ENCODE measurements at regions not wholly inside any gene's neighbourhood (a gene's known extent, or its start where the extent isn't known, plus 50 kb on each side); places are given as distances from the start of the nearest gene placed in this dataset.

DNA sequence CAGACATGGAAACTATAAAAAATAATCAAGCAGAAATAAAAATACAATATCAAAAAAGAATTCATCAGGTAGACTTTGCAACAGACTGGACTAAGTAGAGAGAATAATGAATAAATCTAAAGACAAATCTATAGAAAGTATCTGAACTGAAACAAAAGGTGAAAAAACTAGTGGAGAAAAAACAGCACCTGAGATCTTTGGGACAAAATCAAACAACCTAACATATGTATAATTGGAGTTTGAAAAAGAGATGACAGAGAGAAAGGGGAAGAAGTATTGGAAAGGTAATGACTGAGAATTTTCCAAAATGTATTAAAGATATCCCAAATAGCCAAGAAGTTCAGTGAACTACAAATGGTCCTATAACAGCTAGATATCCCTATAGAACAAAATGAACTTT, 245.4 kb downstream of the IPO8 start:
- H3K9me3 ChIP-seq (ENCODE audit: control insufficient read depth, insufficient read depth, low read length) = peaks cover 2% of the 10 kb centered on the region; the same call in 1 of the 2 replicates
- no peak overlapping the region for H2AK5ac ChIP-seq (ENCODE audit: low read depth, low read length)
- no peak overlapping the region for H3K9ac ChIP-seq (ENCODE audit: low read depth, low read length)
- H2AFZ ChIP-seq (replicated peaks; ENCODE audit: low read length, poor library complexity) = no peak overlapping the region
- H4K20me1 ChIP-seq (ENCODE audit: insufficient read depth, low read length) = no peaks in the 10 kb centered on the region
- ATAC-seq (ENCODE audit: low read depth) (no peak), DNase-seq (no peak)
- no peaks in the 10 kb centered on the region for H3K9me1 ChIP-seq (ENCODE audit: insufficient read depth, low read length)
- no peak overlapping the region for H3K56ac ChIP-seq (ENCODE audit: extremely low read depth, insufficient read depth, low read length)
- ChIA-PET CTCF (no interaction called here), POLR2A (ENCODE audit: unreplicated experiment) (no interaction called here)
- no peak overlapping the region for H3K14ac ChIP-seq (replicated peaks; ENCODE audit: low read depth, low read length)
- H2BK120ac ChIP-seq (ENCODE audit: low read depth, low read length) = no peak overlapping the region
- no peak overlapping the region for H4K91ac ChIP-seq (ENCODE audit: insufficient read depth, low read depth, low read length)
- no peak overlapping the region for H2AK9ac ChIP-seq (replicated peaks; ENCODE audit: low read depth, low read length, poor library complexity)
- TF ChIP-seq MXI1 (IDR thresholded peaks at IDR 0.05; ENCODE audit: borderline replicate concordance, low read depth, low read length) = no peak
- TF ChIP-seq SMC3 (IDR thresholded peaks at IDR 0.05; ENCODE audit: low read depth, low read length) = no peak
- TF ChIP-seq USF2 (IDR thresholded peaks at IDR 0.05; ENCODE audit: low read depth, low read length) = no peak
- no peak for TF ChIP-seq CHD1 (IDR thresholded peaks at IDR 0.05; ENCODE audit: low read depth, low read length)
- no peak for TF ChIP-seq ELK1 (IDR thresholded peaks at IDR 0.05; ENCODE audit: borderline replicate concordance, low read depth, low read length)
- TF ChIP-seq MAFK (IDR thresholded peaks at IDR 0.05; ENCODE audit: low read depth, low read length) = no peak
- no peak for TF ChIP-seq POLR2A (IDR thresholded peaks at IDR 0.05; ENCODE audit: low read depth, low read length)
- no peak for TF ChIP-seq RCOR1 (IDR thresholded peaks at IDR 0.05; ENCODE audit: insufficient replicate concordance, low read length)
- TF ChIP-seq CTCF (conservative IDR thresholded peaks at IDR 0.05; ENCODE audit: low read depth, low read length) = no peak
- dilution Hi-C loops (cut with HindIII; ENCODE audit: low sequenced_read_pairs, unreplicated experiment) = no loop called here
- H3K4me1 ChIP-seq (ENCODE audit: control insufficient read depth, insufficient read depth, low read length) = no peaks in the 10 kb centered on the region
- no peak overlapping the region for H4K8ac ChIP-seq (ENCODE audit: low read depth in 2 of 2, low read length in 2 of 2)
- H3K36me3 ChIP-seq (ENCODE audit: control insufficient read depth, insufficient read depth, low read length) = no peaks in the 10 kb centered on the region
- no peak overlapping the region for H3K27ac ChIP-seq (ENCODE audit: insufficient read depth, low read length)
- no peak overlapping the region for H2BK5ac ChIP-seq (ENCODE audit: low read depth, low read length, poor library complexity, severe bottlenecking)
- no peak overlapping the region for H3K4me2 ChIP-seq (ENCODE audit: low read depth, low read length)
- no peak overlapping the region for H3K4me3 ChIP-seq (ENCODE audit: insufficient read depth, low read depth, low read length)
- no peak overlapping the region for H3K18ac ChIP-seq (ENCODE audit: low read depth, low read length)
- H3K4ac ChIP-seq (ENCODE audit: low read depth, low read length) = no peak overlapping the region
- H3K79me1 ChIP-seq (ENCODE audit: low read depth in 1 of 2, low read length in 2 of 2) = no peaks in the 10 kb centered on the region
- BruUV-seq (replicated peaks) = no TSS peak
- no peak overlapping the region for H2BK15ac ChIP-seq (ENCODE audit: low read depth, low read length)
- no peak overlapping the region for H4K5ac ChIP-seq (ENCODE audit: low read depth, low read length)
- H3K27me3 ChIP-seq (ENCODE audit: control insufficient read depth, insufficient read depth, low read length) = no peaks in the 10 kb centered on the region
- intact Hi-C loops (cut with micrococcal nuclease) = no loop called here
- in situ Hi-C loops (cut with MboI; ENCODE audit: low sequenced_read_pairs) = no loop called here
- H2BK20ac ChIP-seq (ENCODE audit: low read depth, low read length) = no peak overlapping the region
- H3K23ac ChIP-seq (ENCODE audit: low read depth, low read length) = no peak overlapping the region
